ENCODE measurements at regions not wholly inside any gene's neighbourhood (a gene's known extent, or its start where the extent isn't known, plus 50 kb on each side); places are given as distances from the start of the nearest gene placed in this dataset.
"Not testable (repeated sequence)": the region's sequence is repeated elsewhere in the genome, so short reads cannot be mapped to it uniquely, and the experiment has no call there.

GRCh38 chr1:178587975-178588374 is 75.1 kb downstream of the TEX35 start:
- intact Hi-C loops (cut with DNase I; ENCODE audit: low total_unique reads) (no loop called here), in situ Hi-C loops (cut with MboI; ENCODE audit: low pct_ligation_motif_present in 1 of 4, low pct_unique_long_range_greater_than_20kb in 1 of 4, low sequenced_read_pairs in 3 of 4) (no loop called here)
- H3K36me3 ChIP-seq, result no peaks in the 10 kb centered on the region
- WGBS, 2 donors (ENCODE audit: low coverage in 1 of 2), result 71 to 73% methylated on average over 3 to 4 of the region's 4 CpGs
- no peak overlapping the region for H3K4me3 ChIP-seq
- no peak for DNase-seq
- H3K27me3 ChIP-seq, result no peaks in the 10 kb centered on the region
- peaks cover 0 to 4% of the 10 kb centered on the region in 2 donors for H3K9me3 ChIP-seq
- TF ChIP-seq POLR2AphosphoS5 (IDR thresholded peaks at IDR 0.05) (no peak), POLR2A (IDR thresholded peaks at IDR 0.05) (no peak), EP300 (IDR thresholded peaks at IDR 0.05; ENCODE audit: low read depth) (no peak), CTCF (IDR thresholded peaks at IDR 0.05) (no peak)
- no peaks in the 10 kb centered on the region for H3K4me1 ChIP-seq
- no peak overlapping the region for H3K27ac ChIP-seq

- H3K9me3 ChIP-seq; DNase-seq; H3K27ac ChIP-seq; in situ Hi-C loops (cut with MboI; ENCODE audit: low pct_ligation_motif_present in 1 of 4, low pct_unique_long_range_greater_than_20kb in 1 of 4, low sequenced_read_pairs in 3 of 4); H3K36me3 ChIP-seq; intact Hi-C loops (cut with DNase I; ENCODE audit: low total_unique reads); H3K4me1 ChIP-seq; H3K4me3 ChIP-seq; H3K27me3 ChIP-seq: not testable (repeated sequence)
- WGBS, 2 donors (ENCODE audit: low coverage in 1 of 2), result 52 to 66% methylated on average over 3 of the region's 3 CpGs
These were observed 76.1 kb downstream of the TEX35 start for GRCh38 chr1:178589042-178589441.

- 100% methylated on average over 1 of the region's 1 CpG; no CpG with 5 or more reads in 1 of the 2 donors for WGBS, 2 donors (ENCODE audit: low coverage in 1 of 2)
- DNase-seq; H3K27me3 ChIP-seq; H3K36me3 ChIP-seq; intact Hi-C loops (cut with DNase I; ENCODE audit: low total_unique reads); H3K4me3 ChIP-seq; H3K9me3 ChIP-seq; H3K27ac ChIP-seq; in situ Hi-C loops (cut with MboI; ENCODE audit: low pct_ligation_motif_present in 1 of 4, low pct_unique_long_range_greater_than_20kb in 1 of 4, low sequenced_read_pairs in 3 of 4); H3K4me1 ChIP-seq: not testable (repeated sequence)
These were observed 78.9 kb downstream of the TEX35 start for GRCh38 chr1:178591811-178592210.

- intact Hi-C loops (cut with DNase I; ENCODE audit: low total_unique reads), result no loop called here
These were observed 80.6 kb downstream of the TEX35 start for GRCh38 chr1:178593515-178593914.

GRCh38 chr1:178594133-178594532 is 81.2 kb downstream of the TEX35 start:
- intact Hi-C loops (cut with DNase I; ENCODE audit: low total_unique reads), result no loop called here
- in situ Hi-C loops (cut with MboI; ENCODE audit: low pct_ligation_motif_present in 1 of 4, low pct_unique_long_range_greater_than_20kb in 1 of 4, low sequenced_read_pairs in 3 of 4), result no loop called here
- H3K4me1 ChIP-seq, result no peaks in the 10 kb centered on the region
- H3K4me3 ChIP-seq, result no peak overlapping the region
- H3K27ac ChIP-seq, result peak overlapping the region in 1 of 4 donors; percentile 11
- TF ChIP-seq CTCF (IDR thresholded peaks at IDR 0.05) (no peak), EP300 (IDR thresholded peaks at IDR 0.05; ENCODE audit: low read depth) (no peak), POLR2A (IDR thresholded peaks at IDR 0.05) (no peak), POLR2AphosphoS5 (IDR thresholded peaks at IDR 0.05) (no peak)
- no peak for DNase-seq
- 77 to 92% methylated on average over 5 of the region's 5 CpGs for WGBS, 2 donors (ENCODE audit: low coverage in 1 of 2)
- peaks cover 0 to 4% of the 10 kb centered on the region in 2 donors for H3K9me3 ChIP-seq
- H3K27me3 ChIP-seq, result no peaks in the 10 kb centered on the region
- H3K36me3 ChIP-seq, result no peaks in the 10 kb centered on the region

More at GRCh38 chr1:178593515-178593914, 80.6 kb downstream of the TEX35 start:
- no peaks in the 10 kb centered on the region for H3K4me1 ChIP-seq
- DNase-seq, result no peak
- TF ChIP-seq CTCF (IDR thresholded peaks at IDR 0.05) (no peak), POLR2A (IDR thresholded peaks at IDR 0.05) (no peak), EP300 (IDR thresholded peaks at IDR 0.05; ENCODE audit: low read depth) (no peak), POLR2AphosphoS5 (IDR thresholded peaks at IDR 0.05) (no peak)
- H3K9me3 ChIP-seq, result peaks cover 0 to 4% of the 10 kb centered on the region in 2 donors
- no peaks in the 10 kb centered on the region for H3K36me3 ChIP-seq
- in situ Hi-C loops (cut with MboI; ENCODE audit: low pct_ligation_motif_present in 1 of 4, low pct_unique_long_range_greater_than_20kb in 1 of 4, low sequenced_read_pairs in 3 of 4), result no loop called here
- no peak overlapping the region for H3K27ac ChIP-seq
- no peaks in the 10 kb centered on the region for H3K27me3 ChIP-seq
- H3K4me3 ChIP-seq, result no peak overlapping the region
